ENCODE measurements at regions not wholly inside any gene's neighbourhood (a gene's known extent, or its start where the extent isn't known, plus 50 kb on each side); places are given as distances from the start of the nearest gene placed in this dataset.

GRCh38 chr6:47404435-47404834 lies 73.2 kb upstream of the CD2AP start:
- Histone ChIP-seq H3K79me2 (ENCODE audit: control insufficient read depth, insufficient read depth, low read length) (no peaks in the 10 kb centered on the region), H3K4me1 (ENCODE audit: control insufficient read depth, insufficient read depth, low read length) (no peaks in the 10 kb centered on the region), H3K27ac (ENCODE audit: control insufficient read depth, insufficient read depth) (no peak overlapping the region), H2AFZ (ENCODE audit: control insufficient read depth, low read depth, low read length) (no peak overlapping the region), H3K9me3 (replicated peaks; ENCODE audit: control insufficient read depth, insufficient read depth, low read length) (no peaks in the 10 kb centered on the region), H3K4me3 (no peak overlapping the region), H3K36me3 (ENCODE audit: control insufficient read depth in 2 of 2, insufficient read depth in 2 of 2, low read length in 1 of 2) (no peaks in the 10 kb centered on the region), H3K9ac (ENCODE audit: control insufficient read depth, insufficient read depth, low read length) (no peak overlapping the region), H3K4me2 (ENCODE audit: control insufficient read depth, insufficient read depth) (no peak overlapping the region), H3K27me3 (replicated peaks in 1 of 2; ENCODE audit: control insufficient read depth in 2 of 2, insufficient read depth in 2 of 2, low read length in 1 of 2) (no peaks in the 10 kb centered on the region; a peak in 1 of 4 replicates), H4K20me1 (ENCODE audit: control insufficient read depth, insufficient read depth) (no peaks in the 10 kb centered on the region)
- FAIRE-seq = no peak
- no peak for DNase-seq (ENCODE audit: low read depth, low spot score)
- intact Hi-C loops (cut with micrococcal nuclease; ENCODE audit: unreplicated experiment) (no loop called here), in situ Hi-C loops (cut with MboI) (no loop called here)
- ChIA-PET SMC1A (ENCODE audit: uncharacterized antibody, unreplicated experiment) (interaction anchor here (0.5 to 1.9 kb wide), 3 partner anchors 9 to 511 kb away, joined by 3 to 5 read pairs (median 3); no protein-coding TSS in a partner anchor), POLR2A (no interaction called here), CTCF (interaction anchor here (0.8 to 1.3 kb wide), 2 partner anchors 11 to 377 kb away, joined by 3 to 5 read pairs; no protein-coding TSS in a partner anchor), RAD21 (ENCODE audit: unreplicated experiment) (no interaction called here)
- no peak for ATAC-seq
- TF ChIP-seq SMAD1 (IDR thresholded peaks at IDR 0.05; ENCODE audit: low read depth, partially characterized antibody) = no peak
- no peak for TF ChIP-seq POLR2A (IDR thresholded peaks at IDR 0.05; ENCODE audit: low read depth, low read length)
- no peak for TF ChIP-seq FOXK2 (IDR thresholded peaks at IDR 0.05)
- TF ChIP-seq MEF2A (IDR thresholded peaks at IDR 0.05; ENCODE audit: insufficient read depth, low read depth, low read length) = no peak
- TF ChIP-seq CEBPZ (IDR thresholded peaks at IDR 0.05; ENCODE audit: low read depth, low read length) = no peak
- no peak for TF ChIP-seq CHD1 (IDR thresholded peaks at IDR 0.05; ENCODE audit: low read depth, low read length)
- TF ChIP-seq, protein P1, sequence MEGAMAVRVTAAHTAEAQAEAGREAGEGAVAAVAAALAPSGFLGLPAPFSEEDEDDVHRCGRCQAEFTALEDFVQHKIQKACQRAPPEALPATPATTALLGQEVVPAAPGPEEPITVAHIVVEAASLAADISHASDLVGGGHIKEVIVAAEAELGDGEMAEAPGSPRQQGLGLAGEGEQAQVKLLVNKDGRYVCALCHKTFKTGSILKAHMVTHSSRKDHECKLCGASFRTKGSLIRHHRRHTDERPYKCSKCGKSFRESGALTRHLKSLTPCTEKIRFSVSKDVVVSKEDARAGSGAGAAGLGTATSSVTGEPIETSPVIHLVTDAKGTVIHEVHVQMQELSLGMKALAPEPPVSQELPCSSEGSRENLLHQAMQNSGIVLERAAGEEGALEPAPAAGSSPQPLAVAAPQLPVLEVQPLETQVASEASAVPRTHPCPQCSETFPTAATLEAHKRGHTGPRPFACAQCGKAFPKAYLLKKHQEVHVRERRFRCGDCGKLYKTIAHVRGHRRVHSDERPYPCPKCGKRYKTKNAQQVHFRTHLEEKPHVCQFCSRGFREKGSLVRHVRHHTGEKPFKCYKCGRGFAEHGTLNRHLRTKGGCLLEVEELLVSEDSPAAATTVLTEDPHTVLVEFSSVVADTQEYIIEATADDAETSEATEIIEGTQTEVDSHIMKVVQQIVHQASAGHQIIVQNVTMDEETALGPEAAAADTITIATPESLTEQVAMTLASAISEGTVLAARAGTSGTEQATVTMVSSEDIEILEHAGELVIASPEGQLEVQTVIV (IDR thresholded peaks at IDR 0.05; ENCODE audit: borderline replicate concordance, partially characterized antibody) = no peak
- no peak for TF ChIP-seq RBBP5 (conservative IDR thresholded peaks at IDR 0.05)
- no peak for TF ChIP-seq SUPT20H (IDR thresholded peaks at IDR 0.05; ENCODE audit: borderline replicate concordance, control insufficient read depth, low read depth, low read length)
- no peak for TF ChIP-seq TCF3 (IDR thresholded peaks at IDR 0.05; ENCODE audit: borderline replicate concordance, insufficient read depth, low read depth, low read length)
- no peak for TF ChIP-seq MEF2B (IDR thresholded peaks at IDR 0.05; ENCODE audit: partially characterized antibody, poor library complexity, severe bottlenecking)
- no peak for TF ChIP-seq MYC (IDR thresholded peaks at IDR 0.05; ENCODE audit: insufficient read depth, insufficient read length, insufficient replicate concordance, low read length, severe bottlenecking)
- TF ChIP-seq HCFC1 (IDR thresholded peaks at IDR 0.05; ENCODE audit: low read length) = no peak
- no peak for TF ChIP-seq SUZ12 (IDR thresholded peaks at IDR 0.05; ENCODE audit: unreplicated experiment)
- WGBS (ENCODE audit: insufficient coverage, insufficient replicate concordance, low lambda C conversion rate, missing lambda C conversion rate) = 58% methylated on average over 4 of the region's 4 CpGs
- BruUV-seq (replicated peaks) = no TSS peak
